NCI-H526 (cell line): ENCODE measurements at regions not wholly inside any gene's neighbourhood (a gene's known extent, or its start where the extent isn't known, plus 50 kb on each side); places are given as distances from the start of the nearest gene placed in this dataset.
A peak's percentile ranks its signal among the peaks of the same experiment; 100 is the strongest.
"Not testable (repeated sequence)": the region's sequence is repeated elsewhere in the genome, so short reads cannot be mapped to it uniquely, and the experiment has no call there.

ENCODE experiments used
- DNase-seq, 2 experiments: peaks; one replicate each; lab custom pipeline; 2025; lab: John Stamatoyannopoulos, UW

- no peak for DNase-seq
These were observed 322.6 kb downstream of the MEX3B start for GRCh38 chr15:81723113-81723651.

GRCh38 chr15:81716468-81716867, 329.4 kb downstream of the MEX3B start:
- DNase-seq: not testable (repeated sequence)

- no peak for DNase-seq
These were observed 335.5 kb downstream of the MEX3B start for GRCh38 chr15:81710328-81710727.

- not testable (repeated sequence) for DNase-seq
These were observed 332.9 kb upstream of the TMC3 start for GRCh38 chr15:81706816-81707346.

- DNase-seq: not testable (repeated sequence)
These were observed 331.7 kb upstream of the TMC3 start for GRCh38 chr15:81705727-81706126.

- no peak for DNase-seq
These were observed 312.0 kb upstream of the TMC3 start for GRCh38 chr15:81686021-81686420.

GRCh38 chr15:81685237-81685636, 311.2 kb upstream of the TMC3 start:
- DNase-seq: no peak

- DNase-seq: no peak
These were observed 306.8 kb upstream of the TMC3 start for GRCh38 chr15:81680829-81681228.

GRCh38 chr15:81666839-81667238, 292.8 kb upstream of the TMC3 start:
- no peak for DNase-seq

- no peak for DNase-seq
These were observed 287.0 kb upstream of the TMC3 start for GRCh38 chr15:81660976-81661375.

GRCh38 chr15:81653259-81653658, 279.2 kb upstream of the TMC3 start:
- no peak for DNase-seq

- DNase-seq: peak in 1 of 2 experiments; percentile 8
These were observed 271.5 kb upstream of the TMC3 start for GRCh38 chr15:81645470-81645869.

- DNase-seq: no peak
These were observed 269.8 kb upstream of the TMC3 start for GRCh38 chr15:81643771-81644170.

GRCh38 chr15:81642451-81642990, 268.5 kb upstream of the TMC3 start:
- DNase-seq: no peak

- DNase-seq: not testable (repeated sequence)
These were observed 262.1 kb upstream of the TMC3 start for GRCh38 chr15:81636064-81636463.

- DNase-seq: no peak
These were observed 259.9 kb upstream of the TMC3 start for GRCh38 chr15:81633889-81634288.

- no peak for DNase-seq
These were observed 251.9 kb upstream of the TMC3 start for GRCh38 chr15:81625896-81626295.

- DNase-seq: no peak
These were observed 245.0 kb upstream of the TMC3 start for GRCh38 chr15:81619002-81619401.

GRCh38 chr15:81612631-81613030, 238.6 kb upstream of the TMC3 start:
- DNase-seq: no peak

GRCh38 chr15:81611679-81612078, 237.7 kb upstream of the TMC3 start:
- DNase-seq: no peak

- no peak for DNase-seq
These were observed 234.4 kb upstream of the TMC3 start for GRCh38 chr15:81608309-81608829.

GRCh38 chr15:81604713-81605112, 230.7 kb upstream of the TMC3 start:
- peak in 1 of 2 experiments; percentile 8 for DNase-seq

- no peak for DNase-seq
These were observed 222.3 kb upstream of the TMC3 start for GRCh38 chr15:81596159-81596865.
